Neural progenitor cell (in vitro differentiated cells): ENCODE measurements at regions not wholly inside any gene's neighbourhood (a gene's known extent, or its start where the extent isn't known, plus 50 kb on each side); places are given as distances from the start of the nearest gene placed in this dataset.

Experiments
- EZH2 ChIP-seq: fragments of 200-600 bp; sonication (generic); IDR thresholded peaks from 2 replicates; pipeline ENCODE4 v1.6.1; 2017; ENCODE audit warnings: antibody characterized with exemption, mild to moderate bottlenecking, moderate library complexity
- EZH2phosphoT487 ChIP-seq: fragments of 200-600 bp; sonication (generic); IDR thresholded peaks from 2 replicates; pipeline ENCODE4 v1.6.1; 2017; ENCODE audit warnings: antibody characterized with exemption
- TF ChIP-seq, protein P1 (sequence below): fragments of 200-600 bp; sonication (generic); IDR thresholded peaks from 2 replicates; pipeline ENCODE4 v1.5.1; 2017; ENCODE audit warnings: antibody characterized with exemption, mild to moderate bottlenecking

DNA sequence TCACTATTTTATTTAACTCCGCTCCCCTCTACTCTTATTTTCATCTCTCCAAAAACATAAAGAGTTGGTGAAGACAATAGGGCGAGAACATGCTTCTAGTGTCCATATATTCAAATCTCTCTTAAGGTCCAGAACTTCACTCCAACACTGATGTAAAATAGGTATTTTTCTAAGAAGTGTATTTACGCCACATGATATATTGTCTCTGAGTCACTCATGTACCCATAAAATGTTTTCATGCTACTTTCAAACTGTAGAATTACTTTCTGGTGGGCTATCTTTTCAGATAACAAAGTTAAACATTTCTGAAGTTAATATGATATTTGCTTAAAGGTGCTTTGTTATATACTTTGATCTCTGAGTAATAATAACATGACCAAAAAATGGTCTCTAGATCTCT lies 124.1 kb upstream of the IFNGR1 start:
- TF ChIP-seq, protein P1, sequence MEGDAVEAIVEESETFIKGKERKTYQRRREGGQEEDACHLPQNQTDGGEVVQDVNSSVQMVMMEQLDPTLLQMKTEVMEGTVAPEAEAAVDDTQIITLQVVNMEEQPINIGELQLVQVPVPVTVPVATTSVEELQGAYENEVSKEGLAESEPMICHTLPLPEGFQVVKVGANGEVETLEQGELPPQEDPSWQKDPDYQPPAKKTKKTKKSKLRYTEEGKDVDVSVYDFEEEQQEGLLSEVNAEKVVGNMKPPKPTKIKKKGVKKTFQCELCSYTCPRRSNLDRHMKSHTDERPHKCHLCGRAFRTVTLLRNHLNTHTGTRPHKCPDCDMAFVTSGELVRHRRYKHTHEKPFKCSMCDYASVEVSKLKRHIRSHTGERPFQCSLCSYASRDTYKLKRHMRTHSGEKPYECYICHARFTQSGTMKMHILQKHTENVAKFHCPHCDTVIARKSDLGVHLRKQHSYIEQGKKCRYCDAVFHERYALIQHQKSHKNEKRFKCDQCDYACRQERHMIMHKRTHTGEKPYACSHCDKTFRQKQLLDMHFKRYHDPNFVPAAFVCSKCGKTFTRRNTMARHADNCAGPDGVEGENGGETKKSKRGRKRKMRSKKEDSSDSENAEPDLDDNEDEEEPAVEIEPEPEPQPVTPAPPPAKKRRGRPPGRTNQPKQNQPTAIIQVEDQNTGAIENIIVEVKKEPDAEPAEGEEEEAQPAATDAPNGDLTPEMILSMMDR, result no peak
- TF ChIP-seq EZH2 (no peak), EZH2phosphoT487 (no peak)
